ENCODE measurements at regions not wholly inside any gene's neighbourhood (a gene's known extent, or its start where the extent isn't known, plus 50 kb on each side); places are given as distances from the start of the nearest gene placed in this dataset.

GRCh38 chr10:111131168-111131799 lies 54.5 kb downstream of the ADRA2A start:
- no peak for DNase-seq (ENCODE audit: low read depth in 4 of 4, low spot score in 3 of 4)

- no peak for DNase-seq (ENCODE audit: low read depth in 4 of 4, low spot score in 3 of 4)
Measured at GRCh38 chr10:111137007-111137406, 60.2 kb downstream of the ADRA2A start.

- no peak for DNase-seq (ENCODE audit: low read depth in 4 of 4, low spot score in 3 of 4)
Measured at GRCh38 chr10:111137587-111137986, 60.8 kb downstream of the ADRA2A start.

GRCh38 chr10:111138544-111138943 lies 61.7 kb downstream of the ADRA2A start:
- DNase-seq (ENCODE audit: low read depth in 4 of 4, low spot score in 3 of 4): no peak

- DNase-seq (ENCODE audit: low read depth in 4 of 4, low spot score in 3 of 4): no peak
Measured at GRCh38 chr10:111139567-111139966, 62.7 kb downstream of the ADRA2A start.

- no peak for DNase-seq (ENCODE audit: low read depth in 4 of 4, low spot score in 3 of 4)
Measured at GRCh38 chr10:111142092-111142768, 65.4 kb downstream of the ADRA2A start.

GRCh38 chr10:111146025-111146640 lies 69.3 kb downstream of the ADRA2A start:
- DNase-seq (ENCODE audit: low read depth in 4 of 4, low spot score in 3 of 4): no peak

GRCh38 chr10:111148025-111148424 lies 71.2 kb downstream of the ADRA2A start:
- DNase-seq (ENCODE audit: low read depth in 4 of 4, low spot score in 3 of 4): no peak

- no peak for DNase-seq (ENCODE audit: low read depth in 4 of 4, low spot score in 3 of 4)
Measured at GRCh38 chr10:111148440-111148839, 71.6 kb downstream of the ADRA2A start.

- DNase-seq (ENCODE audit: low read depth in 4 of 4, low spot score in 3 of 4): no peak
Measured at GRCh38 chr10:111150691-111151090, 73.9 kb downstream of the ADRA2A start.

- DNase-seq (ENCODE audit: low read depth in 4 of 4, low spot score in 3 of 4): peak in 2 of 4 donors; percentile 6 to 39
Measured at GRCh38 chr10:111151595-111152307, 74.9 kb downstream of the ADRA2A start.

- no peak for DNase-seq (ENCODE audit: low read depth in 4 of 4, low spot score in 3 of 4)
Measured at GRCh38 chr10:111156754-111157153, 79.9 kb downstream of the ADRA2A start.

GRCh38 chr10:111158595-111158994 lies 81.8 kb downstream of the ADRA2A start:
- no peak for DNase-seq (ENCODE audit: low read depth in 4 of 4, low spot score in 3 of 4)

- DNase-seq (ENCODE audit: low read depth in 4 of 4, low spot score in 3 of 4): no peak
Measured at GRCh38 chr10:111161109-111161874, 84.5 kb downstream of the ADRA2A start.

- no peak for DNase-seq (ENCODE audit: low read depth in 4 of 4, low spot score in 3 of 4)
Measured at GRCh38 chr10:111171183-111171582, 94.4 kb downstream of the ADRA2A start.

- DNase-seq (ENCODE audit: low read depth in 4 of 4, low spot score in 3 of 4): no peak
Measured at GRCh38 chr10:111175787-111176186, 99.0 kb downstream of the ADRA2A start.

- no peak for DNase-seq (ENCODE audit: low read depth in 4 of 4, low spot score in 3 of 4)
Measured at GRCh38 chr10:111177379-111177778, 100.5 kb downstream of the ADRA2A start.

GRCh38 chr10:111179514-111179913 lies 102.7 kb downstream of the ADRA2A start:
- DNase-seq (ENCODE audit: low read depth in 4 of 4, low spot score in 3 of 4): no peak

GRCh38 chr10:111186358-111186757 lies 109.5 kb downstream of the ADRA2A start:
- no peak for DNase-seq (ENCODE audit: low read depth in 4 of 4, low spot score in 3 of 4)

GRCh38 chr10:111187096-111187495 lies 110.3 kb downstream of the ADRA2A start:
- no peak for DNase-seq (ENCODE audit: low read depth in 4 of 4, low spot score in 3 of 4)

GRCh38 chr10:111199587-111199986 lies 122.8 kb downstream of the ADRA2A start:
- no peak for DNase-seq (ENCODE audit: low read depth in 4 of 4, low spot score in 3 of 4)

All from left renal pelvis (tissue), 4 donors.